8988T (cell line): ENCODE measurements at regions not wholly inside any gene's neighbourhood (a gene's known extent, or its start where the extent isn't known, plus 50 kb on each side); places are given as distances from the start of the nearest gene placed in this dataset.
"Not testable (repeated sequence)": the region's sequence is repeated elsewhere in the genome, so short reads cannot be mapped to it uniquely, and the experiment has no call there.

ENCODE experiments used
- DNase-seq: peaks from one replicate; pipeline ENCODE4 v3.0.0; 2011

DNA sequence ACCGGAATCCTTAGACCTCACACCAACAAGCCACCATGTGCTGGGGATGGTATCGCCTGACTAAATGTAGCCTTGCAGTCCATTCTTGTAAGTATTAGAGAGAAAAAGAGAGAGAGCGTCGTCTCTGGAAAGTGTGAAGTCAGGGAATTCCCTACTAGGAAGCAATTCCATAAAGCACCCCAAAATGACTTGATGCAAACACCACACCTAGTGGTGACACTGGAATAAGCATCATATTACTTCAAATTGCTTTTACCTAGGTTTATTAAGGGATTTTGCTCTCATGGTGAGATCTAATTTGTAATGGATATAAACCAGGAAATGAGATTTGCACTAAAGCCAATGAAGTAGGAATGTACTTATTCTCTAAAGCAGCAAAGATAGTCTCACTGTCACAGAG, 111.4 kb upstream of the METTL9 start:
- DNase-seq, result not testable (repeated sequence)

DNA sequence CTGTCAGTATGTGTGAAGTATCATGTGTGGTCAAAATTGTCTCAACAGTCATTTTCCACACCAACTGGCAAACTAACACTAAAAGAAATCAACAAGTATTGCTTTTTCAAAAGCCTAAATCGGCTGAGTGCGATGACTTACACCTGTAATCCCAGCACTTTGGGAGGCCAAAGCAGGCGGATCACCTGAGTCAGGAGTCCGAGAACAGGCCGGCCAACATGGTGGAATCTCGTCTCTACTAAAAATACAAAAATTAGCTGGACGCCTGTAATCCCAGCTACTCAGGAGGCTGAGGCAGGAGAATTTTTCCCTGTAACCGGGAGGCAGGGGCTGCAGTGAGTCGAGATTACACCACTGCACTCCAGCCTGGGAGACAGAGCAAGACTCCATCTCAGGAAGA, 100.3 kb upstream of the METTL9 start:
- not testable (repeated sequence) for DNase-seq

DNA sequence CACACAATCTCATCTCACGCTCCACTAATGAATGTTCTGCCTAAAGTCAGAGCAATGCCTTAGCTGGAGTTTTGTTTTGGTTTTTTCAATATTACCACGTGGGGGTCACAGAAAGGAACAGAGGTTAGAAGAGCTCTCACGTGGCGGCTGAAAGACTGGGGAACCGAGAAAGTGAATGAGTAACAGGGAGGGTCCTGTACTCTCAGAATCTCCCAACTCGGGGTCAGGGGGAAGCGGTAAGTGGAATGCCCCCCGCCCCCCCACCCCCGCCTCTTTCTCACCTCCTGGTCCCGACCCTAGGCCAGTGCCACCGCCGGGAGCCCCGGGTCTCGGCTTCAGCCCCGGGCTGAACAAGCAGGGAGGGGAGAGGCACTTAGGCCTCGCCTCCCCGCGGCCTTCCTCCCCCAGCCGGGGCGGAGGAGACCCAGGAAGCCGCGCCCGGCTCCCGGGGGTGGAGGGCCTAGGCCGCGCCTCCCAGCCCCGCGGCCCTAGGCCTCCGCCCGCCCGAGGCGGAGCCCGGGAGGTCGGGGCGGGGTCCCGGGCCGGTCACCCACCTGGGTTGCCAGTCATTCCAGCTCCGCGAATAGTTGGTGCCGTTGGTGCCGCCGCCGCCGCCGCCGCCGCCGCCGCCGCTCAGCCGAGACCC, 98.0 kb upstream of the METTL9 start:
- not testable (repeated sequence) for DNase-seq

DNA sequence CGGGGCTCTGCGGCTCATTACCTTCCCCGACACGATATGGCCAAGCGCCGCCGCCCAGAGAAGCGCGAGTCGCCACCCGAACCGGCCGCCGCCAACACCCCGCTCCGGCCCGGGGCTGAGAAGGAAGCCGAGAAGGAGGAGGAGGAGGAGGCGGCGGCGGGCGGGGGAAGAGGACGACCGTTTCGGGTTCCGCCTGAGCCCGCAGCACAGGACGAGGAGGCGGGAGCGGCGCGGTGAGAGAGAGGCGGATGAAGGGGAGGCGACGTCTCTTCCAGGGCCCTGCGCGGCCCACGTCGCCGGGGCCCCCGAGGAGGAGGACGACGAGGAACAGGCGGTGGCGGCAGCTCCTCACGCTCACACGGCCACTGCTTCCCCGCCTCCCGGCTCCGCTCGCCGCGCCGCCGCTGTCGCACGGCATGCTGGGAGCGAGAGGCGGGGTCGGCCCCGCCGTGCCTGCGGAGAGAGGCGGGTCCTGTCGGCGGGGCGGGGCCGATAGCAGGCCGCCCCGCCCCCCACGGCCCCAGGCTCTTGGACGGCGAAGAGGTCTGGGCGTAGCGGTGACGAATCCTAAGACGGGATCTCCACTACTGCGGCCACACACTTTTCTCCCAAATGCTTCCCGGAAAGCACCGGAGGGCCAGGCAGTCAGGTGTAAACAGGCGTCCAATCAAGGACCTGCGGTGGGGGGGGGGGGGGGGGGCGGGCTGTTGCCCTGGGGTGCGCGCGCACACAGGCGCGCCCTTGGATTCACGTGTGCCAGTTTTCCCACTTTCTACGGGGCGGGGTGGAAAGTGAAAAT, 97.3 kb upstream of the METTL9 start:
- peak; percentile 80 for DNase-seq

DNA sequence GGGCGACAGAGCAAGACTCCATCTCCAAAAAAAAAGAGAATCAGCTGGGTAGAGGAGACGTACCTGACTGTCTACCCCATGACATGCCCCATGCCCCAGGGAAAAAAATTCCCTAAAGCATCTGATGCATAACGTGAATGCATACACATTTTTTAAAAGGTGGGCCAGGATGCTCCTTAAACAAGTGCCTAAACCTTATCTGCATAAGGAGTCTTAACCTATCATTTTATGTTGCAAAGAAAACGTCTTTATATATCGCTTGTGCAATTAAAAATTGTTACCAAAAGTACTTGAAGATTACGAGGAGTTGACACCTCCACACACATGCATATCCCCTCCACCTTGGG, 95.8 kb upstream of the METTL9 start:
- DNase-seq, result not testable (repeated sequence)

DNA sequence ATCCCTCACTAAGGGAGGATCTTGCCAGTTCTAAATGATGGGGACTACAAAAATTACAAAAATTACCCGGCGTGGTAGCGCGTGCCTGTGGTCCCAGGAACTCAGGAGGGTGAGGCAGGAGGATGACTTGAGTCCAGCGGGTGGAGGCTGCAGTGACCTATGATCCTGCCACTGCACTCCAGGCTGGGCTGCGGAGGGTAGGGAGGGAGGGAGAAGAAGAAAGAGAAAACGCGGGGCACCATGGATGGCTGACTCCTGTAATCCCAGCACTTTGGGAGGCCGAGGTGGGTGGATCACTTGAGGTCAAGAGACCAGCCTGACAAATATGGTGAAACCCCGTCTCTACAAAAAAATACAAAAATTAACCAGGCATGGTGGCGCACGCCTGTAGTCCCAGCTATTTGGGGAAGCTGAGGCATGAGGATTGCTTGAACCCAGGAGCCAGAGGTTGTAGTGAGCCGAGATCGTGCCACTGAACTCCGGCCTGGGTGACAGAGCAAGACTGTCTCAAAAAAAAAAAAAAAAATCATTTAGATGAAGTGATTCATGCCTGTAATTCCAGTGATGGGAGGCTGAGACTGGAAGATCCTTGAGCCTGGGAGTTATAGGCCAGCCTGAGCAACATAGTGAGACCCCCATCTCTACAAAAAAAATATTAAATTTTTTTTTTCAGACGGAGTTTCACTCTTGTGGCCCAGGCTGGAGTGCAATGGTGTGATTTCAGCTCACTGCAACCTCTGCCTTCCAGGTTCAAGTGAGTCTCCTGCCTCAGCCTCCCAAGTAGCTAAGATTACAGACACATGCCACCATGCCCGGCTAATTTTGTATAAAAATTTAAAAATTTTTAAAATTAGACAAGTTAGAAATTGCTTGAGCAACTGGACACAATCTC, 95.2 kb upstream of the METTL9 start:
- not testable (repeated sequence) for DNase-seq

DNA sequence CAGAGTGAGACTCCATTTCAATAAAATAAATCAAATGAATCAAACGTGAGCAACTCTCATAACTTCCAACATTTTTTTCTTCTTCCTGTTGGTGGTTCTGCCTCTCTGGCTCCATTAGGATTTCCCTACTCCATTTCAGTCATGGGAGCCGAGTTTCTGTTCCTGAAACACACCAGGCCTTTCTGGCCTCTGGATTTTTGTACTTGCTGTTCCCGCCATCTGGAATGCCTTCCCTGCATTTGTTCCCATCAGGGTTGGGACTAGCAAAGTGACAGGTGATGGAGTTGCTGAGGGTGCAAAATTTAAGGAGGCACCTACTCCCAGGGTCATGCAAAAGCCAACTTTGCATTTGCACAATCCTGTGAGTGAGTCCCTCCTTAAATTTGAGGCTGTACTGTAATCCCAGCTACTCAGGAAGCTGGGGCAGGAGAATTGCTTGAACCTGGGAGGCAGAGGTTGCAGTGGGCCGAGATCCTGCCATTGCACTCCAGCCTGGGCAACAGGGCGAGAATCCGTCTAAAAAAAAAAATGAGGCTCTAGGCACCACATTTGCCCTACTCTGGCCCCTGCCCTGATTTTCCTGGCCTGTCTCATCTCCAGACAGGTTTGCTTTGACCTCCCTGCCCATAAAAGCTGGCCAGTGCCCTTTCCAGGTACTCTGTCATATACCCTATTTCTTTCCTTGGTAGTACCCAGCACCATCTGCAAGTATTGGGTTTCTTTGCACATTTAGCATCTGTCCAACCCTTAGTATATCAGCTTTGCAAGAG, 93.4 kb upstream of the METTL9 start:
- DNase-seq, result not testable (repeated sequence)

DNA sequence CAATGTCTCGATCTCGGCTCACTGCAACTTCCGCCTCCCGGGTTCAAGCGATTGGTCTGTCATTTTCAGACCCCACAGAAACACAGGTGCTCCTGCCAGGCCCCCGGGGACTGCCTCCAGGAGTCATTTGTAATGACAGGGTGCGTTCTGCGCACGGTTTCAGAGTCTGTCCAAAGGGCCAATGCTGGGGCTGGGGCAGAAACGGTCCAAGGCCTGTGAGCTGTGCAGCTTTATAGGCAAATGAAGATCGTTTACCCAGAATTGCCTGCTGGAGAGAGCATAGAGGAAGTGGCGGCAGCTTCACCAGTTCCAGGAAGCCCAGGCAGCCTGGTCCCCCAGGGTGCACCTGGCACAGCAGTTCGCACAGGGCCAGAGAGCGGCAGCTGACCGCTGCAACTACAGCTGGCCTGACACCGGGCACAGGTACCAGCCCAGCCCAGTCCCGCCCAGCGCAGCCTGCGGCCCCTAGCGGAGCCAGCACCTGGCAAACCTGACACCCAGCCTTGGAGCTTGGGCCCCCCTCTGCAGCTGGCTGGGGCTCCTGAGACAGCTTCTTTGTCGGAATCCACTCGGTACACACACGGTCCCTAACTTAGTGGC, 92.4 kb upstream of the METTL9 start:
- DNase-seq, result not testable (repeated sequence)

DNA sequence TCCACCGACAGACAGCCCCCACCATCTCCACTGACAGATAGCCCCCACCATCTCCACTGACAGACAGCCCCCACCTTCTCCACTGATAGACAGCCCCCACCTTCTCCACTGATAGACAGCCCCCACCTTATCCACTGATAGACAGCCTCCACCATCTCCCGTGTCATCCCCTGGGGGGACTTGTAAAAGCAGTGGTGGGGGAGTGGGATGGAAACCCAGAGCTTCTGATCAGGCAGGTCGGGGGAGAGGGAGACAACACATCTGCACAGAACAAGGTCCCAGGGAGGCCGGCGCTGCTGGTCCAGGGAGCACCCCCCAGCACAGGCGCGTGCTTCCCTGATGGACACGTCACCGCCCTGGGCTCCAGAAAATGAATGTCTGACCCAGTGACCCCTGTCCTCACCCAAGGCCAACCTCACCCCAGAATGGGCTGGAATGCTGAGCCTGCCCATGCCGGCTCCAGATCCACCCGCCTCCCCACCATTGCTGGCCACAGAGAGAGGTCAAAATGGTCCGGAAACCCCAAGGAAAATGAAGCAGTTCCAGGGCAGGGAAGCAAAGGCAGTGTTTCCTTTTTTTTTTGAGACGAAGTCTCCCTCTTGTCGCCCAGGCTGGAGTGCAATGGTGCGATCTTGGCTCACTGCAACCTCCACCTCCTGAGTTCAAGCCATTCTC, 91.6 kb upstream of the METTL9 start:
- DNase-seq, result not testable (repeated sequence)

DNA sequence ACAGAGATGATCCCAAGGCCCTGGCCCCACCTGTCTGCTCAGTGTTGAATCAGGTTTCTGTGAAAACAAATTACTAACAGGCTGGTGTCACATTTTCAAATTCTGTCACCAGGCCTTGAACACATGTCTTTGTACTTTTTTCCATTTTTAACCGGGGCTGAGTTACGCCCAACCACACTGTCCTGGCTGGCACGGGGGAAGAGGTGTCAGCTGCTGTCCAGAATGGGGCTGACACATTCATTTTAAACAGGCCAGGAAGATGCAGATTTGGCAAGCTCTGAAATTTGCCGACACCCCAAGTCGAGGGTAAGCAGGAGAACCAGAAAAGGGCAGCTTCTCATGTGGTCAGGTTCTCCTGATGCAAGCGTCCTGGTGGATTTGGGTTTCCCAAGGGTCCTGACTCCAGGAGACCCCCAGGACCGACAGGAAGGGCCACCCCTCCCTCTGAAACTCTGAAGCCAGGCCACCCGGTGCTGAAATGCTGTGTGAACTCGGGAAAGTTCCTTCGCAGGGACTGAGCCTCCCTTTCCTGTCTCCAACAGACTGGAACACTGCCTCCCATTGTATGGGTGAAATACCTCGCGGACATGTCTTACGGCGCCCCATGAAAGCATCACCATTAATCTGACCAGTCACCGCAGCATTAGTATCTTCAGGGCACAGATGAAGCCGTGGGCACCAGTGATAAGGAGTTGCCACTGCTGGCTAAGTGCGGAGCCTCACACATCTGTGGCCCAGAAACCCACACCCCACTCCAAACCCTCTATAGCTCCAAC, 90.5 kb upstream of the METTL9 start:
- not testable (repeated sequence) for DNase-seq

DNA sequence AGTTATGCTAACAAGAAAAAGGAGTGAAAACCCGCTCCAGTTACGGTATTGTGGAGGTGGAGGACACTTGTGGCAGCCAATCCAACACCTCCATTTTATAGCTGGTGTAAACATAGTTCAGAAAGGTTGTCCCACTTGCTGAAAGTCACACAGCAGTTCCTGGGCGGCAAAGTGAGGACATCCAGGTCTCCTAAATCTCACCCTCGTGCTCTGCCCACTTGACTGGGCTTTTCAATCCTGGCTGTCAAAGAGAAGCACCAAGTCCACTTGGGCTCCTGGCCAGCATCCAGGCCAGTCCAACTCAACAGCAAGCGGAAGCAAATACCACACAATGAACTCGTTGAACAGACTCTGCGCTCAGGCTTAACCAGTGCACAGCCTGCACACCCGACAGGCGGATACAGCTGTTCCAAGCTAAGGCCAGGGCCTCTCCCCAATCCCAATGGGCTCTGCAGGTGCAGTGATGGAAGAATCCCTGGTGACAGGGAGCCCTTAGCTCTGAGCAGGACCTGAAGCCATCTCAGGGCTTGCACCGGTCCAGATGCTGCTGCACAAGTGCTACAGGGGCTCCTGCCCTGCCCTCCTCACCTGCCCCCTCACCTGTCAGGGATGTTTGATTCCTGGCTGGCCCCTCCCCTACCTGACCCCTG, 89.8 kb upstream of the METTL9 start:
- not testable (repeated sequence) for DNase-seq

DNA sequence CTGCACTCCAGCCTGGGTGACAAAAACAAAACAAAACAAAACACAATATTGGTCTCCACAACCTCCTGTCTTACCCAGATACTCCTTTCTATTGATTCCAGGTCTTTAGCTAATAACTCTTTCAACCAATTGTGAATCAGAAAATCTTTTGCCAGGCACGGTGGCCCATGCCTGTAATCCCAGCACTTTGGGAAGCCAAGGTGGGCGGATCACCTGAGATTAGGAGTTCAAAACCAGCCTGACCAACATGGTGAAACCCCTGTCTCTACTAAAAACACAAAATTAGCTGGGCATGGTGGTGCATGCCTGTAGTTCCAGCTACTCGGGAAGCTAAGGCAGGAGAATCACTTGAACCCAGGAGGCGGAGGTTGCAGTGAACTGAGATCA, 88.5 kb upstream of the METTL9 start:
- DNase-seq, result not testable (repeated sequence)

DNA sequence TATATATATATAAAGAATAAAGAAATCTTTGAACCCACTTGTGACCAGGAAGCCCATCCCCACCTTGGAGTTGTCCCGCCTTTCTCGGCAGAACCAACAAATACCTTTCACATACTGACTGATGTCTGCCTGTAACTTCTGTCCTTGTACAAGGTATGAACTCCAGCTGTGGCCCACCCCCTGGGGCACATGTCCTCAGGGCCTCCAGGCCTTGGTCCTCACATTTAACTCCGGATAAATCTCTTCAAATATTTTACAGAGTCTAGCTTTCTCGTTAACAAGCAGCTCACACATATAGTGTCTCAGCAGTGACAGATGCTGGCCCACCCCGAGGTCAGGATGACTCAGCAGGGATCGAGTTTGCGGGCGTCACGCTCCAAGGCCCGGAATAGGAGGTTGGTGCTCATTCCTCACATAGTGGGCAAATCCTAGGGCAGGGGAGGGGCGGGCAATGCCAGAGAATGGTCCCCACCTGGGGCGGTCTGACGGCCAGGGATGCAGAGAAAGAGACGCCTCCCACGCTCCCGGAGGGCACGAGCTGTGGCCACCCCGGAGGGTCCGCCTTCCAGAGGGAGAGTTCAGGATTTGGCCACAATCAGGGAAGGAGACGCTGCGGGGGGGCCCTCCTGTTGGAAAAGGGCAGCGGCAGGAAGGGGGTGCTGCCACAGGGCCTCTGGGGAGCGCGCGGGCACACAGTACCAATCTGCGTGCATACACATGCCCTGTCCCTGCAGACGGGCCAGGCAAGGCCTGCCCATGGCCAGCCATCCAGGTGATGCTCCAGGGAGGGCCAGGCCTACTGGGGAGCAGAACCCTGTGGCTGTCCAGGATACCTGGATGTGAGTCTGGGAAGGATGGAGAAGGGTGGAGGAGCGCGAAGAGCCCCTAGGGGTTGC, 87.8 kb upstream of the METTL9 start:
- DNase-seq, result not testable (repeated sequence)

DNA sequence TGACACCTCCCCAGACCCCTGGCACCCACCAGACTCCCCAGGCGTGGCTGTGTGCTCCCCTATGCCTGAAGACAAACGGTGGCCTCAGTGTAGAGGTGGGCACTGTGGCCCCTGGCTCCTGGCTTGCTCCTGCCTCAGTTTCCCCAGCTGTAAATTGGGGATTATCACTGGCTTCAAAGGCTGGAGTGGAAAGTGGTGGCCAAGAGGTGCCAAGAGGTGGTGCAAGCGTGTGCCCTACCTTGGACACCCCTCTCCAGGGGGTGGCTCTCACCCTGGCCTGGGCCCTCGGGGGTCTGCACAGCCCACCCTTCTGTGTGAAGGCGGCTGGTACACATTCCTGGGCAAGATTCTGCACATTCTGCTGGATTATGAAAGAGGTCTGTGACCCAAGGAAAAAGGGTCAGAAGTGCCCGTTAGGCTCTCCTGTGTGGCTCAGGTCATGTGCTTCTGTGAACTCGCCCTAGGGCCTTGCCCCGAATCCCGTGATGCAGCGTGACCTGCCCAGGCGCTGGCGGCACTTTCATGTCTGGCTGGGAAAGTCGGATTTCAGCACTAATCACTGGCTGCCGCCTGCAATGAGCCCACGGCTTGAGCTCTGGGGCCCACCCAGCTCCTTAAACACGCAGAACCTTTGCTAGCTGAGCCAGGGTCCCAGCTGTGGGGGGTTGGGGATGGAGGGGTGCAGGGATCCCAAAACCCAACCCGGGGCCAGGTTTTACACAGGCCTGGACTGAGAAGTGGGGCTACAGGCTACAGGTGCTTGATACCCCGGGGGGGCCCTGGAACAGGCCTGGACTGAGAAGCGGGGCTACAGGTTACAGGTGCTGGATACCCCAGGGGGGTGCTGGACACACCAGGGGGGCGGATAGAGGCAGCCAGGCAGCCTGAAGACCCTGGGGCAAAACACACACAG, 86.8 kb upstream of the METTL9 start:
- DNase-seq, result not testable (repeated sequence)

DNA sequence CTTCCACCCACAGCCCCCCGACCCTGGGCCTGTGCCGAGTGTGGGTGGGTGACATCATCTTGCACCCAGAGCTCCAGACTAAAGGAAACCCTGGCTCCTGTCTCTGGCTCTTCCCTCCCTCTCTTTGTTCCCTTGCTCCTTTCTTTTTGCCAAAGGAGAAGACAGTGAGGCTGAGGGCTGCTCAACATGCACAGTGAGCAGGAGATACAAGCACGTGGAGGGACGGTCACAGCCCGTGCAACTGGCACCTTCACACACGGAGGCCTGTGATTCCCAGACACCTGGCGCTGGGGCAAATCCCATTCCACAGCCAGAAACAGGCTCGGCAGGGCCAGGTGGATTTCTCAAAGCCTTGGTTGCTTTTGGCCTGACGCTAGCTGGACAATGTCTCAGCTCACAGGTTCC, 86.0 kb upstream of the METTL9 start:
- DNase-seq, result not testable (repeated sequence)

DNA sequence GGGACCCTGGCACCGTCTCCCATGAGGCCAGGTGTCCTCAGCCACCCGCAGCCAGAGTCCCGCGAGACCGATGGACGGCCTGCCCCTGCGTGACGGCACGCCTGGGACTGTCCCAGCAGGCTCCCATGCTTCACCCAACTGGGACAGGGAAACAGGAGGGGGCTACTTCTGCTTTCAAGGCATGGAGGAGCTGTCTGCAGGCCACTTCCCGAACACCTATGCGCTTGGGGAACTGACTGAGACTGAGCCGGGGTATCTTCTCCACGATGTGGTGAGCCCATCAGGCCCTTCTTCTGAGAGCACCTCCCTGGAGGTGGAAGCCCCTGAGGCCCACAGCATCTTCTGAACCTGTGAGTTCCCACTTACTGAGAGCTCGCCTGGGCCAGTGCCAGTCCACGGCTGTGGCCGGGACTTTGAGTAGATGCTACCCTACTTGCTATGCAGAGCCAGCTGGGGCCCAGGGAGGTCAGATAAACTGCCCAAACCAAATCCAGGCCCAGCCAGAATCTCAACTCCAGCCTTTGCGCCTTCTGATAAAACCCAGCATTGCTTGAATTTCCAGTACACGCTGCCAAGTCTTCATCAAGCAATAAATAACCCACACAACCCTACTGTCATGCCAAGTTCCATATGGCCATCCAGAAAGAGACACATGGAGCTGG, 85.4 kb upstream of the METTL9 start:
- DNase-seq, result not testable (repeated sequence)

DNA sequence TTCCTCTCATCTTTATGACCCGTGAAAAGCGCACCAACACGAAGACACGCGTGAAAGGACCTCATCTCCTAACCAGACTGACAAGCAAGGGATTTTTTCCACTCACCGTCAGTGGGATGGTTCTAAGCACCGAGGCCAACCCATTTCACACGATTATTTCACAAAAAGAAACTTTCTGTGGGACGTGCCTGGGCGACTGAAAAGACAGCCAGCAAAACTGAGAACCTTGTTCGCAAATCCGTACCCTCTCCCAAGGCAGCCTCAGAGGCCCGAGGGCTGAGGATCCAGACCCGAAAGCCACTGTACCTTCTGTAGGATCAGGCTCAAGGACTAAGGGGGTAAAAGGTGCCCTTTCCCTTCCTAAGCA, 84.9 kb upstream of the METTL9 start:
- not testable (repeated sequence) for DNase-seq

DNA sequence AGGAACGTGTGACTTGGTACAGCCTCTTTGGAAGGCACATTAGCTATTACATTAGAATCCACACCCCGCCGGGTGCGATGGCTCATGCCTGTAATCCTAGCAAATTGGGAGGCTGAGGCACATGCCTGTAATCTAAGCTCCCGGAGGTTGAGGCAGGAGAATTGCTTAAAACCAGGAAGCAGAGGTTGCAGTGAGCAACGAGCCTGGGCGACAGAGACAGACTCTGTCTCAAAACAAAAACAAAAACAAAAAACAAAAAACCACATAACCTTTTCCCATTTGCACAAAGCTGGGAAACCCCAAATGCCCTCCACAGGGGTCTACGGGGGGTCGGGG, 82.7 kb upstream of the METTL9 start:
- DNase-seq, result not testable (repeated sequence)
